H1 (cell line): ENCODE measurements at regions not wholly inside any gene's neighbourhood (a gene's known extent, or its start where the extent isn't known, plus 50 kb on each side); places are given as distances from the start of the nearest gene placed in this dataset.

Experiments used
- CTCF ChIA-PET: fragments of 300-600 bp; sonication (Branson Sonifier 250); formaldehyde crosslinking; loops from one replicate; lab custom pipeline; 2021; ENCODE audit not compliant: partially characterized antibody; lab: Charles Lee
- POLR2A ChIA-PET: fragments of 300-600 bp; sonication (Branson Sonifier 250); formaldehyde crosslinking; loops from one replicate; lab custom pipeline; 2021; ENCODE audit warnings: inconsistent platforms; ENCODE audit not compliant: partially characterized antibody; lab: Charles Lee
- DNase-seq, 2 experiments: peaks; one replicate each; pipeline versions ENCODE4 v3.0.0 to v3.0.0-alpha.2; 2010 to 2022; ENCODE audit warnings: low spot score in 2 of 2, low read depth in 1 of 2, mixed read lengths in 1 of 2
- FAIRE-seq: peaks from 2 replicates; lab custom pipeline; 2011; peaks lifted over from hg19 to GRCh38; lab: Jason Lieb, UNC
- H2AFZ ChIP-seq: 2 replicates; pipeline ENCODE4 v1.8.1; 2012; ENCODE audit warnings: low read length, inconsistent platforms
- H2AK5ac ChIP-seq: 2 replicates; pipeline ENCODE4 v1.6.1; 2013; ENCODE audit warnings: low read depth, low read length
- H2BK120ac ChIP-seq: replicated peaks from 2 replicates; pipeline ENCODE3; 2013; ENCODE audit warnings: low read depth, low read length, inconsistent platforms
- H2BK12ac ChIP-seq: 2 replicates; pipeline ENCODE4 v1.6.1; 2013; ENCODE audit warnings: low read depth, low read length
- H2BK15ac ChIP-seq: 2 replicates; pipeline ENCODE4 v1.6.1; 2013; ENCODE audit warnings: low read length
- H2BK20ac ChIP-seq: 2 replicates; pipeline ENCODE4 v1.6.1; 2013; ENCODE audit warnings: low read length
- H2BK5ac ChIP-seq: 2 replicates; pipeline ENCODE4 v1.6.1; 2013; ENCODE audit warnings: low read depth, low read length
- H3K14ac ChIP-seq: 2 replicates; pipeline ENCODE4 v1.6.1; 2013; ENCODE audit warnings: inconsistent platforms; ENCODE audit not compliant: insufficient read length
- H3K18ac ChIP-seq: 2 replicates; pipeline ENCODE4 v1.6.1; 2013; ENCODE audit warnings: low read length; ENCODE audit errors: extremely low read depth
- H3K23ac ChIP-seq: 2 replicates; pipeline ENCODE4 v1.6.1; 2013; ENCODE audit warnings: inconsistent platforms; ENCODE audit not compliant: insufficient read length
- H3K23me2 ChIP-seq: 2 replicates; pipeline ENCODE4 v1.6.1; 2013; ENCODE audit warnings: low read depth, low read length
- H3K27ac ChIP-seq: 2 replicates; pipeline ENCODE4 v1.6.1; 2011; ENCODE audit warnings: low read depth, low read length, inconsistent platforms
- H3K27me3 ChIP-seq, 4 experiments: replicated peaks in 1 of 4; 1 replicate in 1 of 4; 2 replicates in 3 of 4; pipeline versions ENCODE4 v1.6.1 to v1.8.1; 2011 to 2013; ENCODE audit warnings: low read length in 3 of 4, mild to moderate bottlenecking in 3 of 4, inconsistent platforms in 2 of 4, mixed read lengths in 2 of 4, moderate library complexity in 1 of 4; ENCODE audit not compliant: control insufficient read depth in 3 of 4, insufficient read depth in 3 of 4; ENCODE audit errors: extremely low read depth in 1 of 4
- H3K36me3 ChIP-seq, 4 experiments: 2 replicates each; pipeline versions ENCODE4 v1.6.1 to v1.8.1; 2011 to 2013; ENCODE audit warnings: mild to moderate bottlenecking in 4 of 4, low read length in 3 of 4, moderate library complexity in 2 of 4, control low read depth in 1 of 4, inconsistent platforms in 1 of 4; ENCODE audit not compliant: insufficient read depth in 4 of 4, control insufficient read depth in 2 of 4
- H3K4ac ChIP-seq: replicated peaks from 2 replicates; pipeline ENCODE3; 2013; ENCODE audit warnings: low read length, low read depth, mixed read lengths, inconsistent platforms; ENCODE audit not compliant: insufficient read length
- H3K4me1 ChIP-seq, 4 experiments: replicated peaks in 1 of 4; 1 replicate in 1 of 4; 2 replicates in 3 of 4; pipeline versions ENCODE4 v1.6.1 to v1.8.1; 2011 to 2013; ENCODE audit warnings: low read length in 3 of 4, inconsistent platforms in 2 of 4, mixed read lengths in 1 of 4; ENCODE audit not compliant: insufficient read depth in 4 of 4, control insufficient read depth in 3 of 4
- H3K4me2 ChIP-seq, 2 experiments: 2 replicates each; pipeline versions ENCODE4 v1.6.1 to v1.8.1; 2011 to 2013; ENCODE audit warnings: low read depth in 2 of 2, low read length in 2 of 2, control low read depth in 1 of 2, inconsistent platforms in 1 of 2, mild to moderate bottlenecking in 1 of 2; ENCODE audit not compliant: insufficient read depth in 1 of 2
- H3K4me3 ChIP-seq, 4 experiments: fragments of 200-600, 300-600 bp in 1 of 4; sonication (generic), shearing (Covaris generic), sonication (Bioruptor Twin) in 1 of 4; 2 replicates each; pipeline versions ENCODE4 v1.5.1 to v1.8.1; 2011 to 2016; ENCODE audit warnings: low read length in 4 of 4, low read depth in 3 of 4, control low read depth in 2 of 4, inconsistent platforms in 2 of 4, mild to moderate bottlenecking in 2 of 4, mixed read lengths in 1 of 4, moderate library complexity in 1 of 4; ENCODE audit not compliant: insufficient read depth in 2 of 4; ENCODE audit errors: extremely low read depth in 1 of 4
- H3K56ac ChIP-seq: replicated peaks from 2 replicates; pipeline ENCODE3; 2013; ENCODE audit warnings: low read depth, mild to moderate bottlenecking, mixed read lengths, low read length, inconsistent platforms; ENCODE audit not compliant: insufficient read length
- H3K79me1 ChIP-seq: 2 replicates; pipeline ENCODE4 v1.6.1; 2013; ENCODE audit warnings: low read depth, low read length, control low read depth
- H3K79me2 ChIP-seq, 2 experiments: 2 replicates each; pipeline versions ENCODE4 v1.6.1 to v1.8.1; 2012 to 2013; ENCODE audit warnings: low read length in 2 of 2, mild to moderate bottlenecking in 2 of 2, inconsistent platforms in 1 of 2; ENCODE audit not compliant: insufficient read depth in 2 of 2, control insufficient read depth in 1 of 2
- H3K9ac ChIP-seq, 4 experiments: replicated peaks in 1 of 4; 1 replicate in 1 of 4; 2 replicates in 3 of 4; pipeline versions ENCODE4 v1.6.1 to v1.8.1; 2011 to 2013; ENCODE audit warnings: low read depth in 3 of 4, low read length in 3 of 4, control low read depth in 2 of 4, mild to moderate bottlenecking in 2 of 4, moderate library complexity in 2 of 4, inconsistent platforms in 1 of 4; ENCODE audit errors: extremely low read depth in 1 of 4
- H3K9me3 ChIP-seq, 2 experiments: 2 replicates each; pipeline versions ENCODE4 v1.6.1 to v1.8.1; 2012 to 2013; ENCODE audit warnings: mild to moderate bottlenecking in 2 of 2, moderate library complexity in 2 of 2, control low read depth in 1 of 2, inconsistent platforms in 1 of 2, low read depth in 1 of 2, low read length in 1 of 2, mixed read lengths in 1 of 2; ENCODE audit not compliant: insufficient read depth in 2 of 2
- H4K20me1 ChIP-seq, 2 experiments: replicated peaks in 1 of 2; 2 replicates each; pipeline versions ENCODE3 to v1.8.1; 2011 to 2013; ENCODE audit warnings: inconsistent platforms in 2 of 2, low read length in 2 of 2, mild to moderate bottlenecking in 1 of 2; ENCODE audit not compliant: insufficient read depth in 2 of 2, control insufficient read depth in 1 of 2
- H4K5ac ChIP-seq: 2 replicates; pipeline ENCODE4 v1.6.1; 2013; ENCODE audit warnings: low read length, low read depth, mixed read lengths, inconsistent platforms; ENCODE audit not compliant: insufficient read length
- H4K8ac ChIP-seq: 2 replicates; pipeline ENCODE4 v1.8.0; 2013; ENCODE audit warnings: mild to moderate bottlenecking, moderate library complexity, low read length, inconsistent platforms; ENCODE audit not compliant: insufficient read depth; ENCODE audit errors: extremely low read depth
- H4K91ac ChIP-seq: replicated peaks from 2 replicates; pipeline ENCODE3; 2013; ENCODE audit warnings: low read length, mixed read lengths, inconsistent platforms; ENCODE audit not compliant: insufficient read length
- ASH2L ChIP-seq: fragments of 200-600, 300-600 bp; sonication (generic); IDR thresholded peaks from one replicate; pipeline ENCODE4 v1.7.1; 2017; ENCODE audit warnings: low read length
- BCL11A ChIP-seq, 2 experiments: IDR thresholded peaks; one replicate each; pipeline ENCODE4 v1.6.1; 2011; ENCODE audit warnings: low read depth in 2 of 2, low read length in 2 of 2, mild to moderate bottlenecking in 2 of 2
- CBX8 ChIP-seq: fragments of 300-800, 300-1000 bp; sonication (generic); IDR thresholded peaks from 2 replicates; pipeline ENCODE4 v1.7.1; 2016; ENCODE audit warnings: low read depth, low read length, borderline replicate concordance
- GABPA ChIP-seq: IDR thresholded peaks from 2 replicates; pipeline ENCODE4 v1.6.1; 2011; ENCODE audit warnings: mild to moderate bottlenecking, low read length, moderate library complexity, borderline replicate concordance; ENCODE audit not compliant: insufficient read depth
- HDAC6 ChIP-seq: IDR thresholded peaks from one replicate; pipeline ENCODE4 v1.7.1; 2012; ENCODE audit warnings: low read depth, mild to moderate bottlenecking, inconsistent platforms, low read length, moderate library complexity
- MAFK ChIP-seq: IDR thresholded peaks from 2 replicates; pipeline ENCODE4 v1.6.1; 2012; ENCODE audit warnings: low read depth, mild to moderate bottlenecking, improper control_type of control experiment, low read length
- RAD21 ChIP-seq, 2 experiments: IDR thresholded peaks in 1 of 2; conservative IDR thresholded peaks in 1 of 2; 2 replicates each; pipeline ENCODE4 v1.6.1; 2011; ENCODE audit warnings: low read depth in 2 of 2, low read length in 2 of 2, improper control_type of control experiment in 1 of 2, inconsistent platforms in 1 of 2, mild to moderate bottlenecking in 1 of 2, moderate library complexity in 1 of 2
- TAF1 ChIP-seq: IDR thresholded peaks from 2 replicates; pipeline ENCODE4 v1.6.1; 2011; ENCODE audit warnings: mild to moderate bottlenecking, low read depth, low read length
- WGBS, 2 experiments: shearing (Covaris generic) in 1 of 2; methylation state at CpG; one replicate each; pipeline versions ENCODE4 v1.1.6 to v1.1.7; 2013 to 2015; ENCODE audit warnings: low lambda C conversion rate in 2 of 2, mixed read lengths in 2 of 2, inconsistent platforms in 1 of 2, low coverage in 1 of 2, missing lambda C conversion rate in 1 of 2; ENCODE audit not compliant: insufficient replicate concordance in 2 of 2, insufficient coverage in 1 of 2, insufficient read length in 1 of 2; ENCODE audit errors: extremely low coverage in 1 of 2, missing lambda C conversion rate in 1 of 2; 5-methylcytosine and 5-hydroxymethylcytosine counted together
- TF ChIP-seq, protein P1 (sequence below): IDR thresholded peaks from 2 replicates; pipeline ENCODE4 v1.6.1; 2011; ENCODE audit warnings: low read length, improper control_type of control experiment
- TF ChIP-seq, protein P2 (sequence below), 3 experiments: IDR thresholded peaks; 1 replicate in 2 of 3; 2 replicates in 1 of 3; pipeline versions ENCODE4 v1.5.1 to v1.6.1; 2011; ENCODE audit warnings: low read length in 3 of 3, mild to moderate bottlenecking in 3 of 3, inconsistent platforms in 2 of 3, low read depth in 1 of 3, moderate library complexity in 1 of 3; ENCODE audit not compliant: insufficient read depth in 1 of 3; ENCODE audit errors: control extremely low read depth in 1 of 3

DNA sequence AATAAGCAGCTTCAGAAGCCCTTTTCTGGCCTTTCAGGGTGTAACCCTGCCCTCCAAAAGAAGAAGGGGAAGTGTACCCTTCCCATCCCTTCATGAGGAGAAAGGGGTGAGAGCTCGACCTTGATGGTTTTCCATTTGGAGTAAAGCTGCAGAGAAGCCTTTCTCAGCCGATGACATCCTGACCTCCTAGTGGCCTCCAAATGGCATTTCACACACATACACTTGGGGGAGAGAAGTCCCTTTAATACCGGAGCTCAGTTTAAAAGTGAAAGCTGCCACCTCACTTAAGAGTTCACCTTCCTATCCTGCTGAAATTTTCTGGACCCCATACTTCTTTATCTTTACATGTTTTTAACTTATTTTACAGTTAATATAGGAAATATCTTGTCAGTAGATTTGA lies 716.7 kb downstream of the DCDC2C start:
- Histone ChIP-seq H4K91ac (no peak overlapping the region), H3K9me3 (0 out of 4 replicates have a peak, but pooled peaks cover 0 to 2% of the 10 kb centered on the region in 2 experiments), H4K20me1 (no peaks in the 10 kb centered on the region), H3K14ac (no peak overlapping the region), H4K8ac (no peak overlapping the region), H3K9ac (no peak overlapping the region), H2BK15ac (no peak overlapping the region), H2AK5ac (no peak overlapping the region), H3K4me2 (no peak overlapping the region), H2BK20ac (no peak overlapping the region), H2BK5ac (no peak overlapping the region), H3K36me3 (no peaks in the 10 kb centered on the region), H2AFZ (no peak overlapping the region), H3K4me1 (no peaks in the 10 kb centered on the region), H3K56ac (no peak overlapping the region), H4K5ac (no peak overlapping the region), H3K27me3 (no peaks in the 10 kb centered on the region), H3K23ac (no peak overlapping the region), H3K23me2 (peaks cover 5% of the 10 kb centered on the region; the same call in 1 of the 2 replicates), H3K79me2 (no peaks in the 10 kb centered on the region), H3K18ac (no peak overlapping the region), H3K27ac (no peak overlapping the region), H3K4me3 (no peak overlapping the region), H3K4ac (no peak overlapping the region), H3K79me1 (no peaks in the 10 kb centered on the region), H2BK12ac (no peak overlapping the region)
- FAIRE-seq = no peak
- POLR2A ChIA-PET = no interaction called here
- CTCF ChIA-PET = interaction anchor here (0.7 to 1.9 kb wide), 10 partner anchors 9 to 452 kb away, joined by 3 to 5 read pairs (median 4); no protein-coding TSS in a partner anchor
- WGBS, 2 experiments = 69% methylated on average over 3 of the region's 3 CpGs; no CpG with 5 or more reads in 1 of the 2 experiments
- DNase-seq = no peak
- TF ChIP-seq BCL11A (IDR thresholded peaks at IDR 0.05; ENCODE audit: low read depth in 2 of 2, low read length in 2 of 2) (no peak), MAFK (no peak), TAF1 (no peak), RAD21 (IDR thresholded peaks at IDR 0.05 in 1 of 2, conservative IDR thresholded peaks at IDR 0.05 in 1 of 2; ENCODE audit: low read depth in 2 of 2, low read length in 2 of 2) (peak in 1 of 2 experiments; percentile 48; a peak in 2 of 4 replicates), GABPA (no peak), ASH2L (no peak), CBX8 (no peak), HDAC6 (no peak)
- TF ChIP-seq, protein P1, sequence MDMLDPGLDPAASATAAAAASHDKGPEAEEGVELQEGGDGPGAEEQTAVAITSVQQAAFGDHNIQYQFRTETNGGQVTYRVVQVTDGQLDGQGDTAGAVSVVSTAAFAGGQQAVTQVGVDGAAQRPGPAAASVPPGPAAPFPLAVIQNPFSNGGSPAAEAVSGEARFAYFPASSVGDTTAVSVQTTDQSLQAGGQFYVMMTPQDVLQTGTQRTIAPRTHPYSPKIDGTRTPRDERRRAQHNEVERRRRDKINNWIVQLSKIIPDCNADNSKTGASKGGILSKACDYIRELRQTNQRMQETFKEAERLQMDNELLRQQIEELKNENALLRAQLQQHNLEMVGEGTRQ = no peak
- TF ChIP-seq, protein P2, sequence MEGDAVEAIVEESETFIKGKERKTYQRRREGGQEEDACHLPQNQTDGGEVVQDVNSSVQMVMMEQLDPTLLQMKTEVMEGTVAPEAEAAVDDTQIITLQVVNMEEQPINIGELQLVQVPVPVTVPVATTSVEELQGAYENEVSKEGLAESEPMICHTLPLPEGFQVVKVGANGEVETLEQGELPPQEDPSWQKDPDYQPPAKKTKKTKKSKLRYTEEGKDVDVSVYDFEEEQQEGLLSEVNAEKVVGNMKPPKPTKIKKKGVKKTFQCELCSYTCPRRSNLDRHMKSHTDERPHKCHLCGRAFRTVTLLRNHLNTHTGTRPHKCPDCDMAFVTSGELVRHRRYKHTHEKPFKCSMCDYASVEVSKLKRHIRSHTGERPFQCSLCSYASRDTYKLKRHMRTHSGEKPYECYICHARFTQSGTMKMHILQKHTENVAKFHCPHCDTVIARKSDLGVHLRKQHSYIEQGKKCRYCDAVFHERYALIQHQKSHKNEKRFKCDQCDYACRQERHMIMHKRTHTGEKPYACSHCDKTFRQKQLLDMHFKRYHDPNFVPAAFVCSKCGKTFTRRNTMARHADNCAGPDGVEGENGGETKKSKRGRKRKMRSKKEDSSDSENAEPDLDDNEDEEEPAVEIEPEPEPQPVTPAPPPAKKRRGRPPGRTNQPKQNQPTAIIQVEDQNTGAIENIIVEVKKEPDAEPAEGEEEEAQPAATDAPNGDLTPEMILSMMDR (IDR thresholded peaks at IDR 0.05; ENCODE audit: control extremely low read depth in 1 of 3, insufficient read depth in 1 of 3, low read depth in 1 of 3, low read length in 3 of 3) = peak in 2 of 3 experiments; percentile 27 to 52; a peak in 2 of 4 replicates
- TF ChIP-seq, all 59 proteins: peak for 2
- no peak overlapping the region for H2BK120ac ChIP-seq
